ENCODE measurements at regions not wholly inside any gene's neighbourhood (a gene's known extent, or its start where the extent isn't known, plus 50 kb on each side); places are given as distances from the start of the nearest gene placed in this dataset.

DNA sequence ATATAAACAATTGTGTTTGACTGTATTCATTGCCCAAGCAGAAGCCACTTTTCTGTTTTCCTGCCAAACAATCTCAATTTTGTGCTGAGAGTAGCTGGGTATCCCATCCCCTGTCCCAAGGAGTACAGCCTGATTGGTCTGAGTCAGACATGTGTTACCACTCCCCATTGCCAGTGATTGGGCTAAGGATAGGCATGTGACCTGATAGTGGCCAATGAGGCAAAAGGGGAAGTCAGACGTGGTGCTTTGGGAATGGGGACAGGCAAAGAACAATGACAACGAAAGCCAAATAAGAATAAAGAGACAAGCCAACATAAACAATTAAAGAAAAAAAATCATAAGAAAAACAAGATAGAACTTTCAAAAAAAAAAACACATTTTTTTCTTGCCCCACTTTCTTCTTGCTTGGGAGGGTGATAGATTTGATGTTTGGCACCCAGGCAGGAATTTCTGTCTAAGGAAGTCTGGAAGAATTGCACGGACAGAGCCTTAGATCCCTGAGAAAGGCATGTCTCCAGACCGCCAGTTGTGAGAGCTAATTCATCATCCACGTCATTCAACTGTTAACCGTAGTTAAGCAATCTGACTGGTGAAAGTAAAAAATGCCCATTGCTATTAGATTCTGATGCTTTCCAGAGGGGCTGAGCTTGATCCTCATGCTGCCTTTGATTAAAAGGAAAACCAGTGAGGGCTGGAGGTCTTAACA, 626.6 kb upstream of the TMEM132C start:
- TF ChIP-seq, protein P1, sequence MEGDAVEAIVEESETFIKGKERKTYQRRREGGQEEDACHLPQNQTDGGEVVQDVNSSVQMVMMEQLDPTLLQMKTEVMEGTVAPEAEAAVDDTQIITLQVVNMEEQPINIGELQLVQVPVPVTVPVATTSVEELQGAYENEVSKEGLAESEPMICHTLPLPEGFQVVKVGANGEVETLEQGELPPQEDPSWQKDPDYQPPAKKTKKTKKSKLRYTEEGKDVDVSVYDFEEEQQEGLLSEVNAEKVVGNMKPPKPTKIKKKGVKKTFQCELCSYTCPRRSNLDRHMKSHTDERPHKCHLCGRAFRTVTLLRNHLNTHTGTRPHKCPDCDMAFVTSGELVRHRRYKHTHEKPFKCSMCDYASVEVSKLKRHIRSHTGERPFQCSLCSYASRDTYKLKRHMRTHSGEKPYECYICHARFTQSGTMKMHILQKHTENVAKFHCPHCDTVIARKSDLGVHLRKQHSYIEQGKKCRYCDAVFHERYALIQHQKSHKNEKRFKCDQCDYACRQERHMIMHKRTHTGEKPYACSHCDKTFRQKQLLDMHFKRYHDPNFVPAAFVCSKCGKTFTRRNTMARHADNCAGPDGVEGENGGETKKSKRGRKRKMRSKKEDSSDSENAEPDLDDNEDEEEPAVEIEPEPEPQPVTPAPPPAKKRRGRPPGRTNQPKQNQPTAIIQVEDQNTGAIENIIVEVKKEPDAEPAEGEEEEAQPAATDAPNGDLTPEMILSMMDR (IDR thresholded peaks at IDR 0.05) = no peak
- H3K4me1 Mint-ChIP-seq = no peaks in the 10 kb centered on the region
- POLR2A ChIA-PET = no interaction called here
- no peak overlapping the region for H3K4me3 Mint-ChIP-seq
- DNase-seq (no peak), ATAC-seq (ENCODE audit: low read depth) (no peak)
- intact Hi-C loops (cut with micrococcal nuclease) = no loop called here
- CTCF ChIA-PET = no interaction called here
- peaks cover 5% of the 10 kb centered on the region for H3K9me3 Mint-ChIP-seq
- no peak overlapping the region for H3K27ac Mint-ChIP-seq
- H3K36me3 Mint-ChIP-seq (ENCODE audit: low read depth) = no peaks in the 10 kb centered on the region
- no peaks in the 10 kb centered on the region for H3K27me3 Mint-ChIP-seq

DNA sequence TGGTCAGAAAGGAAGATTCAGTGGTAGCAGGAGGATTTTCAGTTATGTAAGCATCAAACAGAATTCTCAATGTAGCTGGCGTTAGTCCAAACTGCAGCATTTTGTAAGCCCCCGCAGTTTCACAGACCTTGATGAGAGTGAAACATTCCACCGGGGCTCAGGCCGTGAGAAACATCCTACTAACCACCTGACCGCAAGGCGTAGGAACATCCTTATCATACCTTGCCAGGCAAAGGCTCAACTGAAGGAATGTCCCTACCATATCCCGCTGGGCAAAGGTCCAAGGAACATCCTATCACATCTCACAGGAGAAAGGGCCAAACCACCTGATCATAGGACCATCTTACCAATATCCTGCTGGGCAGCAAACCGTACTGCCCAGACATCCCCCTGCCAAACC, 624.8 kb upstream of the TMEM132C start:
- TF ChIP-seq, protein P1 (IDR thresholded peaks at IDR 0.05) = no peak
- DNase-seq (no peak), ATAC-seq (ENCODE audit: low read depth) (no peak)
- ChIA-PET CTCF (no interaction called here), POLR2A (no interaction called here)
- H3K4me1 Mint-ChIP-seq = no peaks in the 10 kb centered on the region
- peaks cover 7% of the 10 kb centered on the region for H3K9me3 Mint-ChIP-seq
- no peaks in the 10 kb centered on the region for H3K36me3 Mint-ChIP-seq (ENCODE audit: low read depth)
- no peak overlapping the region for H3K27ac Mint-ChIP-seq
- H3K4me3 Mint-ChIP-seq = no peak overlapping the region
- H3K27me3 Mint-ChIP-seq = no peaks in the 10 kb centered on the region
- intact Hi-C loops (cut with micrococcal nuclease) = no loop called here

DNA sequence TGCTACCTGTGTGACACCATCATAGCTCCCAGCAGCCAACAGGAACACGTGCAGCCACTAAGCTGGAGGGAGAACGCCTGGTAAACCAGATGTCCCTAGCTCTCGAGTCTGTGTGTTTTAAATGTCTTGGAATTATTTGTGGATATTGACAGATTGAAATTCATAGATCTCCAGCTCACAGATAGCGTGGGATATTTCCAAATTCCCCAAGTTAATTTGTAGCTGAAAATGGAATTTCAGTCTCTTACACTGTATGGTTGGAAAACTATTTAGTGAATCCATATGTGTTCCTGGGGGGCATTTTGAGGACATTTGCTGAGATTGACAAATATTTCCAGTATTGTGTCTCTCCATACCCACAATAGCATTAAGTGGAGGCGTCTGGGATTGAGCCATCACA, 618.6 kb upstream of the TMEM132C start:
- Mint-ChIP-seq H3K4me3 (no peak overlapping the region), H3K27me3 (no peaks in the 10 kb centered on the region), H3K27ac (no peak overlapping the region), H3K36me3 (ENCODE audit: low read depth) (no peaks in the 10 kb centered on the region), H3K9me3 (peaks cover 8% of the 10 kb centered on the region), H3K4me1 (no peaks in the 10 kb centered on the region)
- ATAC-seq (ENCODE audit: low read depth) (no peak), DNase-seq (no peak)
- intact Hi-C loops (cut with micrococcal nuclease) = no loop called here
- TF ChIP-seq, protein P1 (IDR thresholded peaks at IDR 0.05) = no peak
- CTCF ChIA-PET = no interaction called here
- POLR2A ChIA-PET = no interaction called here

DNA sequence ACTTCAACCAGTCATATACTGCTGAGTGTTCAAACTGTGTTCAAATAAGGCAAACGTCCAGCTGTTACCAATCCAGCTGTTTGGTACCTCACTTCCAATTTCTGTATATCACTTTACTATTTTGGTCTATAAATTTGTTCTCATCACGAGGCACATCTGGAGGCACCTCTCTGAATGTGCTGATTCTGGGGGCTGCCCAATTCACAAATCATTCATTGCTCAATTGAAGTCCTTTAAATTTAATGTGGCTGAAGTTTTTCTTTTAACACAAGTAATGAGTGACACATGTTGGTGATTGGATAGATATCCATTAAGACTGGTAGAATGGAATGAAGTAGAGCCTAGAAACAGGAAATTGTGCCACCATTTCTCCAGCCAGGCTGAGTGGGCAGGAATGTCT, 617.0 kb upstream of the TMEM132C start:
- POLR2A ChIA-PET = no interaction called here
- intact Hi-C loops (cut with micrococcal nuclease) = no loop called here
- Mint-ChIP-seq H3K27me3 (no peaks in the 10 kb centered on the region), H3K4me1 (no peaks in the 10 kb centered on the region), H3K9me3 (peaks cover 4% of the 10 kb centered on the region), H3K36me3 (ENCODE audit: low read depth) (no peaks in the 10 kb centered on the region), H3K4me3 (no peak overlapping the region), H3K27ac (no peak overlapping the region)
- TF ChIP-seq, protein P1 (IDR thresholded peaks at IDR 0.05) = no peak
- ATAC-seq (ENCODE audit: low read depth) (no peak), DNase-seq (no peak)
- CTCF ChIA-PET = no interaction called here

DNA sequence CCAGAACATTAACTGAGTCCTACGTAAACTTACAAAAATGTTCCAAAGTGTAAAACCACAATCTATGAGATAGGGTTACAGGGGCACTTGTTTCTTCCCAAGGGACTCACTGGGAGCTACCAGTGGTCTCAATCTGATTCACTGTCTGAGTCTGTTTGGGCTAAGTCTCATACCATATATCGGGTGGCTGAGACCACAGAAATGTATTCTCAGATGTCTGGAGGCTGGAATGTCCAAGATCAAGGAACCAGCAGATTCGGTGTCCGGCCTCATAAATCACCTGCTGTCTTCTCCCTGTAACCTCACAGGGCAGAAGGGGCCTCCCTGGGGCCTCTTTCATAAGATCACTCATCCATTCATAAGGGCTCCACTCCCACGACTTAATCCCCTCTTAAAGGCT, 616.3 kb upstream of the TMEM132C start:
- no peak for DNase-seq
- intact Hi-C loops (cut with micrococcal nuclease) = no loop called here
- H3K4me1 Mint-ChIP-seq = no peaks in the 10 kb centered on the region
- no peak overlapping the region for H3K27ac Mint-ChIP-seq
- ChIA-PET POLR2A (no interaction called here), CTCF (no interaction called here)
- TF ChIP-seq, protein P1 (IDR thresholded peaks at IDR 0.05) = no peak
- H3K27me3 Mint-ChIP-seq = no peaks in the 10 kb centered on the region
- no peak overlapping the region for H3K4me3 Mint-ChIP-seq
- H3K36me3 Mint-ChIP-seq (ENCODE audit: low read depth) = no peaks in the 10 kb centered on the region
- H3K9me3 Mint-ChIP-seq = peaks cover 4% of the 10 kb centered on the region
- ATAC-seq (ENCODE audit: low read depth) = no peak

Data from activated B cell treated with CpG ODN at 0.5 μM for 24 hours (primary cell).